ENCODE measurements at regions not wholly inside any gene's neighbourhood (a gene's known extent, or its start where the extent isn't known, plus 50 kb on each side); places are given as distances from the start of the nearest gene placed in this dataset.

- TF ChIP-seq, protein P1, sequence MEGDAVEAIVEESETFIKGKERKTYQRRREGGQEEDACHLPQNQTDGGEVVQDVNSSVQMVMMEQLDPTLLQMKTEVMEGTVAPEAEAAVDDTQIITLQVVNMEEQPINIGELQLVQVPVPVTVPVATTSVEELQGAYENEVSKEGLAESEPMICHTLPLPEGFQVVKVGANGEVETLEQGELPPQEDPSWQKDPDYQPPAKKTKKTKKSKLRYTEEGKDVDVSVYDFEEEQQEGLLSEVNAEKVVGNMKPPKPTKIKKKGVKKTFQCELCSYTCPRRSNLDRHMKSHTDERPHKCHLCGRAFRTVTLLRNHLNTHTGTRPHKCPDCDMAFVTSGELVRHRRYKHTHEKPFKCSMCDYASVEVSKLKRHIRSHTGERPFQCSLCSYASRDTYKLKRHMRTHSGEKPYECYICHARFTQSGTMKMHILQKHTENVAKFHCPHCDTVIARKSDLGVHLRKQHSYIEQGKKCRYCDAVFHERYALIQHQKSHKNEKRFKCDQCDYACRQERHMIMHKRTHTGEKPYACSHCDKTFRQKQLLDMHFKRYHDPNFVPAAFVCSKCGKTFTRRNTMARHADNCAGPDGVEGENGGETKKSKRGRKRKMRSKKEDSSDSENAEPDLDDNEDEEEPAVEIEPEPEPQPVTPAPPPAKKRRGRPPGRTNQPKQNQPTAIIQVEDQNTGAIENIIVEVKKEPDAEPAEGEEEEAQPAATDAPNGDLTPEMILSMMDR (optimal IDR thresholded peaks at IDR 0.05 in 1 of 3, IDR thresholded peaks at IDR 0.05 in 1 of 3, conservative IDR thresholded peaks at IDR 0.05 in 1 of 3; ENCODE audit: extremely low read depth in 1 of 3, insufficient read depth in 2 of 3, low read length in 3 of 3): no peak
- TF ChIP-seq EZH2 (IDR thresholded peaks at IDR 0.05; ENCODE audit: low read length): no peak
Observed at GRCh38 chr12:86496595-86496994, 240.4 kb upstream of the MGAT4C start.

Measured in keratinocyte (primary cell).